MCF 10A (cell line): ENCODE measurements at regions not wholly inside any gene's neighbourhood (a gene's known extent, or its start where the extent isn't known, plus 50 kb on each side); places are given as distances from the start of the nearest gene placed in this dataset.

ENCODE experiments used
- BruUV-seq: library from RNA; stranded (reverse); fragments of 400-500 nt; replicated peaks from 2 replicates; lab custom pipeline; 2021; lab: Mats Ljungman, UMichigan
- CTCF ChIA-PET: fragments of 300-600 bp; sonication (Branson Sonifier 250); formaldehyde crosslinking; extraction: SDS; loops from one replicate; lab custom pipeline; 2021; ENCODE audit warnings: antibody characterized with exemption, inconsistent platforms; lab: Yijun Ruan, JAX
- POLR2A ChIA-PET: fragments of 300-600, 350-650 bp; sonication (Branson Sonifier 250); formaldehyde crosslinking; extraction: SDS; loops from one replicate; lab custom pipeline; 2020; ENCODE audit warnings: antibody characterized with exemption, inconsistent platforms; lab: Yijun Ruan, JAX
- DNase-seq: peaks from one replicate; pipeline ENCODE4 v3.0.0-alpha.2; 2018; ENCODE audit not compliant: unreplicated experiment
- H3K27ac Mint-ChIP-seq: one replicate; pipeline ENCODE4 v1.8.0; 2022; ENCODE audit warnings: mild to moderate bottlenecking, low read depth, mixed read lengths; ENCODE audit not compliant: unreplicated experiment
- H3K27me3 Mint-ChIP-seq: one replicate; pipeline ENCODE4 v1.8.0; 2022; ENCODE audit warnings: mixed read lengths; ENCODE audit not compliant: insufficient read depth, unreplicated experiment
- H3K36me3 Mint-ChIP-seq: one replicate; pipeline ENCODE4 v1.8.0; 2022; ENCODE audit warnings: mild to moderate bottlenecking, moderate library complexity, mixed read lengths; ENCODE audit not compliant: insufficient read depth, unreplicated experiment
- H3K4me1 Mint-ChIP-seq: one replicate; pipeline ENCODE4 v1.8.0; 2022; ENCODE audit warnings: mixed read lengths; ENCODE audit not compliant: insufficient read depth, unreplicated experiment
- H3K4me3 Mint-ChIP-seq: one replicate; pipeline ENCODE4 v1.8.0; 2022; ENCODE audit warnings: mild to moderate bottlenecking, moderate library complexity, mixed read lengths; ENCODE audit not compliant: unreplicated experiment
- H3K9me3 Mint-ChIP-seq: one replicate; pipeline ENCODE4 v1.8.0; 2022; ENCODE audit warnings: mixed read lengths; ENCODE audit not compliant: unreplicated experiment
- intact Hi-C: fragments of 100-400 bp; cut with micrococcal nuclease; formaldehyde crosslinking; loops from 2 replicates; pipeline ENCODE4 v1.14.1; 2022
- TF ChIP-seq, protein P1 (sequence below): fragments of 200-600 bp; IDR thresholded peaks from one replicate; pipeline ENCODE4 v1.8.0; 2022; ENCODE audit warnings: antibody characterized with exemption, mild to moderate bottlenecking; ENCODE audit not compliant: unreplicated experiment

DNA sequence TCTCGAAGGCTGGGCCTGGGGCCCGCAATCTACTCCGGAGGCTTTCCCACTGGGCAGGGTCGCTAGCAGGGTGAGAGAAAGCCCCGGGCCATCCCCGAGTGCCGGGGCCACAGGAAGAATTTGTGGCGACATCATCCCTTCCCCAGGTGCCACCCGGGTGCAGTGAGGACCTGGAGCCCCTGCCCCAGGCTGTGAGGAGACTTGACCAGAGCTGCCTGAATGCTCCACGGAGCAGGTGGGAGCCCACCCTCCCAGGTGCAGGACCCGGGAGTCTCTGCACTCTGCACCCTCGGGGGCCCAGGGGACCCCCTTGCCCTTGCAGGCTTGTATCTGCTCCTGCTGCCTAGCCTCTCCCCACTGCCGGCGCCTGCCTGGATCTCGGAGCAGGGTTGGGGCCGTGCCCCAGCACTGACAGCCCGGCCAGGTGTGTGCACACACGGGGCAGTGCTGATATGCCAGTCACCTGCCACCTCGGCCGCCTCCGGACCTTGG is 67.5 kb upstream of the RGS7 start:
- intact Hi-C loops, result no loop called here
- no peak overlapping the region for H3K4me3 Mint-ChIP-seq
- no peaks in the 10 kb centered on the region for H3K36me3 Mint-ChIP-seq
- no peaks in the 10 kb centered on the region for H3K4me1 Mint-ChIP-seq
- ChIA-PET POLR2A (no interaction called here), CTCF (interaction anchor here (0.6 to 0.8 kb wide), 2 partner anchors 63 to 92 kb away, joined by 3 read pairs; no protein-coding TSS in a partner anchor)
- TF ChIP-seq, protein P1, sequence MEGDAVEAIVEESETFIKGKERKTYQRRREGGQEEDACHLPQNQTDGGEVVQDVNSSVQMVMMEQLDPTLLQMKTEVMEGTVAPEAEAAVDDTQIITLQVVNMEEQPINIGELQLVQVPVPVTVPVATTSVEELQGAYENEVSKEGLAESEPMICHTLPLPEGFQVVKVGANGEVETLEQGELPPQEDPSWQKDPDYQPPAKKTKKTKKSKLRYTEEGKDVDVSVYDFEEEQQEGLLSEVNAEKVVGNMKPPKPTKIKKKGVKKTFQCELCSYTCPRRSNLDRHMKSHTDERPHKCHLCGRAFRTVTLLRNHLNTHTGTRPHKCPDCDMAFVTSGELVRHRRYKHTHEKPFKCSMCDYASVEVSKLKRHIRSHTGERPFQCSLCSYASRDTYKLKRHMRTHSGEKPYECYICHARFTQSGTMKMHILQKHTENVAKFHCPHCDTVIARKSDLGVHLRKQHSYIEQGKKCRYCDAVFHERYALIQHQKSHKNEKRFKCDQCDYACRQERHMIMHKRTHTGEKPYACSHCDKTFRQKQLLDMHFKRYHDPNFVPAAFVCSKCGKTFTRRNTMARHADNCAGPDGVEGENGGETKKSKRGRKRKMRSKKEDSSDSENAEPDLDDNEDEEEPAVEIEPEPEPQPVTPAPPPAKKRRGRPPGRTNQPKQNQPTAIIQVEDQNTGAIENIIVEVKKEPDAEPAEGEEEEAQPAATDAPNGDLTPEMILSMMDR, result no peak
- H3K27me3 Mint-ChIP-seq, result no peaks in the 10 kb centered on the region
- H3K9me3 Mint-ChIP-seq, result no peaks in the 10 kb centered on the region
- BruUV-seq, result no TSS peak
- no peak overlapping the region for H3K27ac Mint-ChIP-seq
- no peak for DNase-seq

DNA sequence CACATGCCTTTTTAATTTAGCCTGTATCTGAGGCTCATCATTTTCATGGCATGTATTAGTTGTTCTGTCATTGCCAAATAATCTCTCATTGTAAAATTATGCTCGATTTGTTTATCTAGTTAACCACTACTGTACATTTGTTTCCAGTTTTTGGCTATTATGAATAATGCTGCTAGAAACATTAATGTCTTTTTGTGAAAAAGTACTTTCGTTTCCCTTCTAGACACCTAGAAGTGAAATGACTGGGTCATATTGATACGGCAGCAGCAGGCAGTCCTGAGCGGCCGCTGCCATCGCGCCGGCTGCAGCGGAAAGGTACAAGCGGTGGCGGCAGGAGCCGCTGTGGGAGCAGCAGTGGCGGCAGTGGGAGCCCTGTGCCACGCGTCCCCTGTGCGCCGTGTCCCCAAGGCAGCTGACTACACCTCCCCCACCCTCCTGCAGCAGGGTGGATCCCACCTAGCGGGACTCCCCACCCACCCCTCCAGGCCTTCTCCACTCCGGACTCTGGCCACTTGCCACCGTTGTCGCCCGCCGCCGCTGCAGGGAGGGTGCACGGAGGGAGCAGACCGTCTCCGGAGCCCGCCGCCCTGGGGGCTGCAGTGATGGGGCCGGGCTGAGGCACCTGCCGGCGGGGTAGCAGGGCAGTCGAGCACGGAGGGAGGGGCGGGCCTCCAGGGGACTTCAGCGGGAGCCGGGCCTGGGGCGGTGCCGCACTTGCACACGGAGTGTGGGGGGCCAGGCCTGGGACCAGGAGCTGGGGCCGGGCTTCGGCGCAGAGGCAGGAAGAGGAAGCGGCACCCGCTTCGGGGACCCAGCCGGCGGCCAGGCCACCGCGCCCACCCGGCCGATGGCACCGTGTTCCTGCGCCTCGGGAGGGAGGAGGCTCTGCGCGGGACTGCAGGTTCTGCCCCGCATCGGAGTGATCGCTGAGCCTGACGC is 66.8 kb upstream of the RGS7 start:
- no peak overlapping the region for H3K4me3 Mint-ChIP-seq
- CTCF ChIA-PET, result interaction anchor here (0.8 kb wide), 1 partner anchor 64 kb away, joined by 3 read pairs; no protein-coding TSS in a partner anchor
- intact Hi-C loops, result no loop called here
- TF ChIP-seq, protein P1, result no peak
- no peak for DNase-seq
- POLR2A ChIA-PET, result no interaction called here
- H3K27ac Mint-ChIP-seq, result no peak overlapping the region
- no peaks in the 10 kb centered on the region for H3K36me3 Mint-ChIP-seq
- BruUV-seq, result no TSS peak
- no peaks in the 10 kb centered on the region for H3K27me3 Mint-ChIP-seq
- H3K4me1 Mint-ChIP-seq, result no peaks in the 10 kb centered on the region
- no peaks in the 10 kb centered on the region for H3K9me3 Mint-ChIP-seq

- no peaks in the 10 kb centered on the region for H3K27me3 Mint-ChIP-seq
- CTCF ChIA-PET, result interaction anchor here (0.6 to 1.5 kb wide), 2 partner anchors 25 to 49 kb away, joined by 3 to 4 read pairs; no protein-coding TSS in a partner anchor
Observed at GRCh38 chr1:241422470-241422869, 65.5 kb upstream of the RGS7 start.

DNA sequence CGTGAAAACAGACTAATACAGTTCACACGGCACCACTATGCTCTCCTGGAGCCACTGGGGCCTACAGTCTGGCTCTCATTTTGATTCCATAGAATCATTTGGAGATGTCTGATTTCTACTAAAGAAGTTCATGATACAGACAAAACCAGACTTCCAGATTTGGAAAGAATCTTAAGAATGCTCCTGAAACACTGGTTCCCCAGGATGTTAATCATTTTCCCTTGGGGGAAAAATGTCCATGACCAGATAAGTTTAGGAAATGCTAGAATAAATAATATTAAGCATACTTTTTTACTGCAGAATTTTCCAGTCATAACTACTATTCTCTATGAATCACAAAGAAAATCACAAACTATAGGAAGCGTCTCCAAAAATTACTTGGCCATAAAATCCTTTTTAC is 63.0 kb upstream of the RGS7 start:
- CTCF ChIA-PET, result no interaction called here
- Mint-ChIP-seq H3K9me3 (no peaks in the 10 kb centered on the region), H3K4me3 (no peak overlapping the region), H3K4me1 (no peaks in the 10 kb centered on the region), H3K27me3 (no peaks in the 10 kb centered on the region), H3K36me3 (no peaks in the 10 kb centered on the region), H3K27ac (no peak overlapping the region)
- intact Hi-C loops, result no loop called here
- BruUV-seq, result no TSS peak
- POLR2A ChIA-PET, result no interaction called here
- TF ChIP-seq, protein P1, result no peak
- no peak for DNase-seq

More at GRCh38 chr1:241422470-241422869, 65.5 kb upstream of the RGS7 start:
- TF ChIP-seq, protein P1, result no peak
- Mint-ChIP-seq H3K36me3 (no peaks in the 10 kb centered on the region), H3K4me3 (no peak overlapping the region), H3K27ac (no peak overlapping the region), H3K4me1 (no peaks in the 10 kb centered on the region), H3K9me3 (no peaks in the 10 kb centered on the region)
- intact Hi-C loops, result no loop called here
- POLR2A ChIA-PET, result interaction anchor here (0.7 kb wide), 1 partner anchor 44 kb away, joined by 4 read pairs; no protein-coding TSS in a partner anchor
- DNase-seq, result no peak
- BruUV-seq, result no TSS peak
